Mesendoderm (in vitro differentiated cells): ENCODE measurements at regions not wholly inside any gene's neighbourhood (a gene's known extent, or its start where the extent isn't known, plus 50 kb on each side); places are given as distances from the start of the nearest gene placed in this dataset.
"Not testable (repeated sequence)": the region's sequence is repeated elsewhere in the genome, so short reads cannot be mapped to it uniquely, and the experiment has no call there.

Source experiments
- DNase-seq: peaks from one replicate; pipeline ENCODE4 v3.0.0; 2013
- H2AK5ac ChIP-seq: 2 replicates; pipeline ENCODE4 v1.6.1; 2013; ENCODE audit warnings: low read length, inconsistent platforms
- H2BK120ac ChIP-seq: 2 replicates; pipeline ENCODE4 v1.6.1; 2013; ENCODE audit warnings: low read depth, mild to moderate bottlenecking, low read length, moderate library complexity, mixed read lengths
- H2BK15ac ChIP-seq: replicated peaks from 2 replicates; pipeline ENCODE4 v1.6.1; 2013; ENCODE audit warnings: low read depth, mild to moderate bottlenecking, moderate library complexity
- H2BK5ac ChIP-seq: 2 replicates; pipeline ENCODE4 v1.6.1; 2013; ENCODE audit warnings: low read length, inconsistent platforms
- H3K18ac ChIP-seq: 2 replicates; pipeline ENCODE4 v1.6.1; 2013; ENCODE audit warnings: mild to moderate bottlenecking, low read length, mixed read lengths
- H3K23ac ChIP-seq: one replicate; pipeline ENCODE4 v1.6.1; 2013; ENCODE audit warnings: low read length
- H3K27ac ChIP-seq: 2 replicates; pipeline ENCODE4 v1.5.1; 2013; ENCODE audit warnings: low read depth, mild to moderate bottlenecking, inconsistent platforms, low read length, moderate library complexity
- H3K27me3 ChIP-seq: 2 replicates; pipeline ENCODE4 v1.6.1; 2013; ENCODE audit warnings: low read length, control low read depth, mild to moderate bottlenecking, inconsistent platforms; ENCODE audit not compliant: insufficient read depth, poor library complexity
- H3K36me3 ChIP-seq: 2 replicates; pipeline ENCODE4 v1.6.1; 2013; ENCODE audit warnings: low read length, inconsistent platforms; ENCODE audit not compliant: control insufficient read depth, insufficient read depth
- H3K4ac ChIP-seq: one replicate; pipeline ENCODE4 v1.6.1; 2013; ENCODE audit warnings: low read depth, mild to moderate bottlenecking, low read length, moderate library complexity
- H3K4me1 ChIP-seq: 2 replicates; pipeline ENCODE4 v1.6.1; 2013; ENCODE audit warnings: low read depth, low read length, inconsistent platforms; ENCODE audit not compliant: control insufficient read depth
- H3K4me2 ChIP-seq: 2 replicates; pipeline ENCODE4 v1.6.1; 2013; ENCODE audit warnings: low read length
- H3K4me3 ChIP-seq: 2 replicates; pipeline ENCODE4 v1.5.1; 2013; ENCODE audit warnings: mild to moderate bottlenecking, low read length
- H3K56ac ChIP-seq: one replicate; pipeline ENCODE4 v1.6.1; 2013; ENCODE audit warnings: low read length
- H3K79me1 ChIP-seq: 2 replicates; pipeline ENCODE4 v1.6.1; 2013; ENCODE audit warnings: low read length, inconsistent platforms
- H3K79me2 ChIP-seq: 2 replicates; pipeline ENCODE4 v1.6.1; 2013; ENCODE audit warnings: mild to moderate bottlenecking, low read length; ENCODE audit not compliant: control insufficient read depth, insufficient read depth
- H3K9ac ChIP-seq: 2 replicates; pipeline ENCODE4 v1.6.1; 2013; ENCODE audit warnings: low read length, inconsistent platforms
- H4K5ac ChIP-seq: one replicate; pipeline ENCODE4 v1.6.1; 2013; ENCODE audit warnings: low read length
- H4K8ac ChIP-seq: one replicate; pipeline ENCODE4 v1.6.1; 2013; ENCODE audit warnings: low read depth, mild to moderate bottlenecking, control low read depth, low read length, moderate library complexity
- WGBS: extraction: QIAGEN DNeasy Blood & Tissue Kit; methylation state at CpG from one replicate; pipeline ENCODE4 v1.1.7; 2013; ENCODE audit warnings: low lambda C conversion rate, missing lambda C conversion rate; ENCODE audit not compliant: insufficient coverage; ENCODE audit errors: extremely low coverage; 5-methylcytosine and 5-hydroxymethylcytosine counted together

- not testable (repeated sequence) for H2BK15ac ChIP-seq, H3K27me3 ChIP-seq, H3K36me3 ChIP-seq, H4K8ac ChIP-seq, H3K4ac ChIP-seq, H2BK120ac ChIP-seq, H2AK5ac ChIP-seq, H3K4me2 ChIP-seq, H3K4me1 ChIP-seq, H3K23ac ChIP-seq, DNase-seq, H3K79me1 ChIP-seq, H4K5ac ChIP-seq
- peak overlapping the region; percentile 88 for H3K56ac ChIP-seq
- peaks cover 22% of the 10 kb centered on the region for H3K79me2 ChIP-seq
- H3K9ac ChIP-seq = peak overlapping the region; percentile 85
- WGBS = no CpG with 5 or more reads among the region's 18 CpGs
- peak overlapping the region; percentile 20 for H2BK5ac ChIP-seq
- peak overlapping the region; percentile 86 for H3K27ac ChIP-seq
- H3K18ac ChIP-seq = peak overlapping the region; percentile 84
- H3K4me3 ChIP-seq = peak overlapping the region; percentile 56
These were observed 51.4 kb upstream of the SPP1 start for GRCh38 chr4:87924146-87924545.
